Esophagus squamous epithelium (tissue), 4 donors: ENCODE measurements at regions not wholly inside any gene's neighbourhood (a gene's known extent, or its start where the extent isn't known, plus 50 kb on each side); places are given as distances from the start of the nearest gene placed in this dataset.

Experiments used
- CTCF ChIP-seq, 6 experiments: fragments of 450-650 bp in 4 of 6; fragments of 200-600 bp in 2 of 6; sonication (generic) in 2 of 6; IDR thresholded peaks; one replicate each; pipeline ENCODE4 v1.5.1; 2016 to 2019; ENCODE audit warnings: antibody characterized with exemption in 6 of 6, mild to moderate bottlenecking in 4 of 6, moderate library complexity in 4 of 6
- POLR2A ChIP-seq, 4 donors: fragments of 450-650 bp; IDR thresholded peaks; one replicate each; pipeline ENCODE4 v1.6.1; 2017; ENCODE audit warnings: antibody characterized with exemption in 4 of 4, mild to moderate bottlenecking in 4 of 4, moderate library complexity in 3 of 4

- TF ChIP-seq CTCF (IDR thresholded peaks at IDR 0.05) = no peak
- TF ChIP-seq POLR2A (IDR thresholded peaks at IDR 0.05) = no peak
These were observed 1158.7 kb upstream of the EYS start for GRCh38 chr6:66865771-66866170.
